ENCODE measurements at regions not wholly inside any gene's neighbourhood (a gene's known extent, or its start where the extent isn't known, plus 50 kb on each side); places are given as distances from the start of the nearest gene placed in this dataset.
A peak's percentile ranks its signal among the peaks of the same experiment; 100 is the strongest.

GRCh38 chr5:173741729-173742431 is 125.4 kb upstream of the BOD1 start:
- DNase-seq, result no peak

- no peak for DNase-seq
Measured at GRCh38 chr5:173742432-173742816, 126.0 kb upstream of the BOD1 start.

GRCh38 chr5:173743641-173744343 is 127.3 kb upstream of the BOD1 start:
- no peak for DNase-seq

GRCh38 chr5:173744551-173744950 is 128.1 kb upstream of the BOD1 start:
- no peak for DNase-seq

GRCh38 chr5:173745123-173745522 is 128.7 kb upstream of the BOD1 start:
- DNase-seq, result no peak

- no peak for DNase-seq
Measured at GRCh38 chr5:173745557-173745956, 129.1 kb upstream of the BOD1 start.

- DNase-seq, result no peak
Measured at GRCh38 chr5:173746047-173746646, 129.7 kb upstream of the BOD1 start.

GRCh38 chr5:173747876-173748275 is 131.4 kb upstream of the BOD1 start:
- DNase-seq, result no peak

- no peak for DNase-seq
Measured at GRCh38 chr5:173750538-173751265, 134.3 kb upstream of the BOD1 start.

- no peak for DNase-seq
Measured at GRCh38 chr5:173751266-173751600, 134.8 kb upstream of the BOD1 start.

- DNase-seq, result no peak
Measured at GRCh38 chr5:173752653-173753052, 135.5 kb upstream of the CPEB4 start.

- peak; percentile 42 for DNase-seq
Measured at GRCh38 chr5:173753307-173754168, 134.6 kb upstream of the CPEB4 start.

GRCh38 chr5:173755319-173755718 is 132.8 kb upstream of the CPEB4 start:
- no peak for DNase-seq

- DNase-seq, result no peak
Measured at GRCh38 chr5:173757403-173758209, 130.5 kb upstream of the CPEB4 start.

- no peak for DNase-seq
Measured at GRCh38 chr5:173758676-173759075, 129.5 kb upstream of the CPEB4 start.

- no peak for DNase-seq
Measured at GRCh38 chr5:173759691-173760090, 128.5 kb upstream of the CPEB4 start.

- no peak for DNase-seq
Measured at GRCh38 chr5:173760461-173761177, 127.5 kb upstream of the CPEB4 start.

- DNase-seq, result no peak
Measured at GRCh38 chr5:173761178-173761513, 127.0 kb upstream of the CPEB4 start.

GRCh38 chr5:173762045-173762444 is 126.1 kb upstream of the CPEB4 start:
- no peak for DNase-seq

GRCh38 chr5:173762930-173763329 is 125.2 kb upstream of the CPEB4 start:
- DNase-seq, result no peak
